ENCODE measurements at regions not wholly inside any gene's neighbourhood (a gene's known extent, or its start where the extent isn't known, plus 50 kb on each side); places are given as distances from the start of the nearest gene placed in this dataset.
"Not testable (repeated sequence)": the region's sequence is repeated elsewhere in the genome, so short reads cannot be mapped to it uniquely, and the experiment has no call there.

DNA sequence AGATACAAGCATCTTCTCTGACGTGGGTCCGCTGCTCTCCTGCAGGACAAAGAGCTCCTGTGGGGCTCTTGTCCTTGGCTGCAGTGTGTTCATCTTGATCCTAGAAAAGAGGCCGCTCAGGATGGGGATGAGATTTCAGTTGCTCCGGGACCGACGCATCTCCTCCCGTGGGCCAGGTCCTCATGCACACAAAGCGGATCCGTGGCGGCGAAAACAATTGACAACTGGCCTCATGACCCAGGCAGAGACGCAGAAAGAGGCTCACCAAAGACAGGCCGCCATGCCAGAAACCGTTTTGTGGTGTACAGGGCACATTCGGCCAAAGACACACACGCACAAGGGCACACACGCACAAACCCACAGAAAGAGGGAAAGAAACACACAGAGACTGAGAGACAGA, 200.4 kb downstream of the ZNF716 start:
- H3K9me1 ChIP-seq (ENCODE audit: insufficient read depth, low read length); H4K8ac ChIP-seq (ENCODE audit: low read depth in 2 of 2, low read length in 2 of 2); intact Hi-C loops (cut with micrococcal nuclease); H3K27ac ChIP-seq (ENCODE audit: insufficient read depth, low read length); H3K4me3 ChIP-seq (ENCODE audit: insufficient read depth, low read depth, low read length); BruUV-seq (replicated peaks); H3K4me2 ChIP-seq (ENCODE audit: low read depth, low read length); CTCF ChIA-PET; H2BK5ac ChIP-seq (ENCODE audit: low read depth, low read length, poor library complexity, severe bottlenecking); H3K27me3 ChIP-seq (ENCODE audit: control insufficient read depth, insufficient read depth, low read length); H2AK9ac ChIP-seq (replicated peaks; ENCODE audit: low read depth, low read length, poor library complexity); ATAC-seq (ENCODE audit: low read depth); H3K4ac ChIP-seq (ENCODE audit: low read depth, low read length); H3K23ac ChIP-seq (ENCODE audit: low read depth, low read length); H4K91ac ChIP-seq (ENCODE audit: insufficient read depth, low read depth, low read length); H4K5ac ChIP-seq (ENCODE audit: low read depth, low read length); dilution Hi-C loops (cut with HindIII; ENCODE audit: low sequenced_read_pairs, unreplicated experiment); H3K36me3 ChIP-seq (ENCODE audit: control insufficient read depth, insufficient read depth, low read length); H2BK20ac ChIP-seq (ENCODE audit: low read depth, low read length); H3K9ac ChIP-seq (ENCODE audit: low read depth, low read length); H4K20me1 ChIP-seq (ENCODE audit: insufficient read depth, low read length); DNase-seq; H3K14ac ChIP-seq (replicated peaks; ENCODE audit: low read depth, low read length); H2AK5ac ChIP-seq (ENCODE audit: low read depth, low read length); H2BK120ac ChIP-seq (ENCODE audit: low read depth, low read length); H3K4me1 ChIP-seq (ENCODE audit: control insufficient read depth, insufficient read depth, low read length); H2BK15ac ChIP-seq (ENCODE audit: low read depth, low read length); H3K18ac ChIP-seq (ENCODE audit: low read depth, low read length); H2AFZ ChIP-seq (replicated peaks; ENCODE audit: low read length, poor library complexity); H3K79me1 ChIP-seq (ENCODE audit: low read depth in 1 of 2, low read length in 2 of 2); POLR2A ChIA-PET (ENCODE audit: unreplicated experiment); H3K56ac ChIP-seq (ENCODE audit: extremely low read depth, insufficient read depth, low read length): not testable (repeated sequence)
- WGBS, 2 experiments (ENCODE audit: extremely low coverage in 2 of 2, insufficient read length in 1 of 2), result 92% methylated on average over 7 of the region's 17 CpGs; no CpG with 5 or more reads in 1 of the 2 experiments
- H3K9me3 ChIP-seq (ENCODE audit: control insufficient read depth, insufficient read depth, low read length), result peaks cover 80% of the 10 kb centered on the region
- in situ Hi-C loops (cut with MboI; ENCODE audit: low sequenced_read_pairs), result loop anchor here (25.0 kb wide), 1 partner anchor 162 kb away; no protein-coding TSS in a partner anchor

Data from IMR-90 (cell line).